Motor neuron (in vitro differentiated cells): ENCODE measurements at regions not wholly inside any gene's neighbourhood (a gene's known extent, or its start where the extent isn't known, plus 50 kb on each side); places are given as distances from the start of the nearest gene placed in this dataset.

Source experiments
- ATAC-seq, 8 experiments: fragments of 200-7000 bp; cut with Tn5 transposase; replicated peaks in 6 of 8; 2 replicates each; pipeline ENCODE4 v1.8.0; 2021; ENCODE audit warnings: mild to moderate bottlenecking in 8 of 8, moderate library complexity in 8 of 8
- H3K27ac ChIP-seq, 2 donors: fragments of 250-450 bp; sonication (Bioruptor Pico); 2 replicates each; pipeline ENCODE4 v1.9.0; 2021; ENCODE audit warnings: antibody characterized with exemption in 2 of 2, mild to moderate bottlenecking in 2 of 2, moderate library complexity in 1 of 2
- H3K4me1 ChIP-seq, 2 donors: fragments of 250-450 bp; sonication (Bioruptor Pico); replicated peaks in 1 of 2; 2 replicates each; pipeline ENCODE4 v1.6.1; 2021; ENCODE audit warnings: antibody characterized with exemption in 2 of 2, mild to moderate bottlenecking in 2 of 2, moderate library complexity in 1 of 2
- H3K4me3 ChIP-seq, 5 donors: fragments of 250-450 bp; sonication (Bioruptor Pico); 2 replicates each; pipeline ENCODE4 v1.9.0; 2021; ENCODE audit warnings: antibody characterized with exemption in 5 of 5, mild to moderate bottlenecking in 5 of 5, moderate library complexity in 4 of 5
- WGBS, 10 experiments: fragments of 450-650 bp; shearing (Covaris generic); methylation state at CpG; one replicate each; pipeline ENCODE4 v1.0.0; 2022; 5-methylcytosine and 5-hydroxymethylcytosine counted together
- in situ Hi-C, 9 experiments: fragments of 400-800 bp; cut with MboI; loops; one replicate each; pipeline ENCODE4 v1.15.0; 2021; ENCODE audit warnings: low sequenced_read_pairs in 9 of 9, low pct_unique_long_range_greater_than_20kb in 2 of 9; ENCODE audit not compliant: unreplicated experiment in 9 of 9

- no peak overlapping the region for H3K27ac ChIP-seq
- 0 to 93% (median 73%) methylated on average over 1 to 2 of the region's 2 CpGs; no CpG with 5 or more reads in 2 of the 10 experiments for WGBS, 10 experiments
- no peaks in the 10 kb centered on the region for H3K4me1 ChIP-seq
- in situ Hi-C loops = no loop called here
- no peak overlapping the region for H3K4me3 ChIP-seq
- ATAC-seq = no peak
Measured at GRCh38 chr14:61963926-61964325, 201.7 kb downstream of the SNAPC1 start.

- peak in 2 of 8 experiments; percentile 99 for ATAC-seq
- no peak overlapping the region for H3K4me3 ChIP-seq
- no peaks in the 10 kb centered on the region for H3K4me1 ChIP-seq
- H3K27ac ChIP-seq = no peak overlapping the region
- 14 to 100% (median 84%) methylated on average over 1 to 2 of the region's 2 CpGs; no CpG with 5 or more reads in 1 of the 10 experiments for WGBS, 10 experiments
- in situ Hi-C loops = no loop called here
Measured at GRCh38 chr14:61965030-61965745, 203.0 kb downstream of the SNAPC1 start.

DNA sequence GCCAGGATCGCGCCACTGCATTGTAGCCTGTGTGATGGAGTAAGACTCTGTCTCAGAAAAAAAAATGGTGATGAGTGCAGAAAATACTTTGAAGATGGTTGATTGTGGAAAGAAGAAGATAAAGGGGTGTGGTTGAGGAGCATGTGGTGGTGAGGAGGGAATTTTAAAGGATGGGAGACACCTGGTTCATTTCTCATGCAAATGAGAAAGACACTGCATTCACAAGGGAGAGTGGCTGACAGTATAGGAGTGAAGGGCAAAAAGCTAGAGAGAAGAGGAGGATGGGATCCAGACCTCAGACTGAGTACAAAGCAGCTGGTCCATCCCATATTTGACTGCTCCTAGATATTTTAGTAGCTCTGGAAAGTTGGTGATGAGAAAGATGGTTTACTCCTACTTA, 206.0 kb downstream of the SNAPC1 start:
- WGBS, 10 experiments = 89 to 100% (median 100%) methylated on average over 2 of the region's 2 CpGs; no CpG with 5 or more reads in 6 of the 10 experiments
- H3K4me3 ChIP-seq = no peak overlapping the region
- H3K27ac ChIP-seq = no peak overlapping the region
- in situ Hi-C loops = no loop called here
- peaks cover 2 to 6% of the 10 kb centered on the region in 2 donors for H3K4me1 ChIP-seq
- no peak for ATAC-seq

- in situ Hi-C loops = no loop called here
- no peak overlapping the region for H3K4me3 ChIP-seq
- H3K4me1 ChIP-seq = peaks cover 2 to 6% of the 10 kb centered on the region in 2 donors
- H3K27ac ChIP-seq = no peak overlapping the region
- 14 to 100% (median 38%) methylated on average over 1 to 3 of the region's 3 CpGs; no CpG with 5 or more reads in 2 of the 10 experiments for WGBS, 10 experiments
- ATAC-seq = peak in 2 of 8 experiments; percentile 16 to 56
Measured at GRCh38 chr14:61972711-61973110, 210.5 kb downstream of the SNAPC1 start.

DNA sequence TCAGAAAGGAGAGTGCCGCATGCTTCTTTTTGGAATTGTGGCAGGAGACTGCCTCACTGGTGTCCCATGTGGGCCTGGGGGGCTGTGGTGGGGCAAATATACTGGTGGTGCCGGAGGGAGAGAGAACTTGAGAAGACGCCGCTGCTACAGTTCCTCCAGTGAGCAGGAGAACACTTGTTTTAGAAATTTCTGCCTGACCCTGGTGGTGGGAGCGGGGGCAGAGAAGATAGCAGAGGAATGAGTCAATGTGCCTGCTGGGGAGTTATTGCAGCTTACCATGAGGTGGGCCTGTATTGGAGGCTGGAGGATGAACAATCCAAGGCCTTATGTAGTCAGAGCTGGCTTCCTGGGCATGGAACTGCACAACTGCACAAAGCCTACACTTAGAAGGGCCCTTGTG, 211.8 kb downstream of the SNAPC1 start:
- H3K27ac ChIP-seq = no peak overlapping the region
- peaks cover 2 to 6% of the 10 kb centered on the region in 2 donors for H3K4me1 ChIP-seq
- WGBS, 10 experiments = 0 to 95% (median 89%) methylated on average over 1 to 5 of the region's 5 CpGs; no CpG with 5 or more reads in 4 of the 10 experiments
- no peak overlapping the region for H3K4me3 ChIP-seq
- in situ Hi-C loops = no loop called here
- ATAC-seq = no peak

- H3K4me1 ChIP-seq = peaks cover 2 to 6% of the 10 kb centered on the region in 2 donors
- in situ Hi-C loops = no loop called here
- H3K27ac ChIP-seq = no peak overlapping the region
- no peak for ATAC-seq
- no peak overlapping the region for H3K4me3 ChIP-seq
Measured at GRCh38 chr14:61977217-61977616, 215.0 kb downstream of the SNAPC1 start.

- no peak for ATAC-seq
- Histone ChIP-seq H3K4me3 (no peak overlapping the region), H3K27ac (no peak overlapping the region), H3K4me1 (peaks cover 5 to 12% of the 10 kb centered on the region in 2 donors)
- 54 to 100% (median 94%) methylated on average over 1 to 2 of the region's 2 CpGs; no CpG with 5 or more reads in 1 of the 10 experiments for WGBS, 10 experiments
- in situ Hi-C loops = no loop called here
Measured at GRCh38 chr14:61988240-61988639, 226.0 kb downstream of the SNAPC1 start.

- Histone ChIP-seq H3K27ac (no peak overlapping the region), H3K4me1 (peaks cover 5 to 12% of the 10 kb centered on the region in 2 donors), H3K4me3 (no peak overlapping the region)
- peak in 3 of 8 experiments; percentile 32 to 48 (median 44) for ATAC-seq
- in situ Hi-C loops = no loop called here
- WGBS, 10 experiments = 10 to 96% (median 51%) methylated on average over 1 to 7 of the region's 8 CpGs; no CpG with 5 or more reads in 2 of the 10 experiments
Measured at GRCh38 chr14:61992139-61992538, 229.9 kb downstream of the SNAPC1 start.

DNA sequence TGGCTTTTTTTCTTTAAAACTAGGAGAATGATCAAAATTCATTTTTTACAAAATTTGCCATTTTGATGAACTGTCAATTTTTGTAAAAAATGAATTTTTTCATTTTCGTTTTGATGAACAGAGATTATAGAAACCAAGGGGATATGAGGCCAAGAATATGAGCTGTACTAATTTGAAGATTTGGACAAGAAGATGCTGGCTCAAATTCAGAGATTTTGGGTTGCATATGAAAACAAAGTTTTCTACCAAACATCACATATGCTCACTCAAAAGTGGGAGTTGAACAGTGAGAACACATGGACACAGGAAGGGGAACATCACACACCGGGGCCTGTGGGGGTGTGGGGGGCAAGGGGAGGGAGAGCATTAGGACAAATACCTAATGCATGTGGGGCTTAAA, 230.7 kb downstream of the SNAPC1 start:
- in situ Hi-C loops = no loop called here
- no peak overlapping the region for H3K4me3 ChIP-seq
- WGBS, 10 experiments = 0 to 80% (median 21%) methylated on average over 1 of the region's 2 CpGs; no CpG with 5 or more reads in 2 of the 10 experiments
- no peak for ATAC-seq
- peaks cover 5 to 12% of the 10 kb centered on the region in 2 donors for H3K4me1 ChIP-seq
- no peak overlapping the region for H3K27ac ChIP-seq

DNA sequence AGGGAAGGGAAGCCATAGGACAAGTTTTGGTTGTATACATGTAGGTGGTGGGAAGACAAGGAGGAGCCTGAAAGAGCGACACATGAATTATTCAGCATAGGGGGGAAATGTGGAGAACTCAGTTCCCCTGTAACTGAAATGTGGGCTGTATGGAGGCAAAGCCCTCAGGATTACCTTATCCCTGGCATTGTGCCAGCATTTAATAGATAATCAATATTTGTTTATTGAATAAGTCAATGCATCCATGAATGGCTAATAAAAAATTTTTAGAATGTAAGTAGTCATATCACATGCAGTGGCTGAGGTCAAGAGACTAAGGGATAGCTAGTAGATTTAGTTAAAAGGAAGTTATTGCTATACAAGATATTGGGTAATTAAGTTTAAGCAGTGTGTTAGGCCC, 232.4 kb downstream of the SNAPC1 start:
- in situ Hi-C loops = no loop called here
- 60 to 100% (median 100%) methylated on average over 1 of the region's 1 CpG; no CpG with 5 or more reads in 4 of the 10 experiments for WGBS, 10 experiments
- Histone ChIP-seq H3K27ac (no peak overlapping the region), H3K4me1 (peaks cover 5 to 12% of the 10 kb centered on the region in 2 donors), H3K4me3 (no peak overlapping the region)
- no peak for ATAC-seq

DNA sequence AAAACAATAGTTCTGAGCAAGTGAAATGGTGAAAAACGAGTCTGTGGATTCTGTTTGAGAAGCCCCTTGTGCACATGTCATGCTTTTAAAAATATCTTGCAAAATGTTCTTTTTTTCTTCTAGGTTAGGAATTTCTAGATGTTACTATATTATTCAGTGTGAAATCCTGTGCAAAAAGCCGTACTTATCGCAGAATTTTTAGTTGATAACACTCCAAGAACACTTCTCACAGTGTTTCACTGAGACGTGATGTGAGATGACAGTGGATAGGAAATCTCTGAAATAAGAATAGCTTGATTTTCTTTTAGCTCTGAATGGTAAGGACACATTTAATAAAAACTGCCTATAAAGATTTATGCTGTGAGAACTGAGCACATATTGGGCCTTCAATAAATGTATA, 234.5 kb downstream of the SNAPC1 start:
- no peak overlapping the region for H3K27ac ChIP-seq
- WGBS, 10 experiments = 16 to 94% (median 69%) methylated on average over 1 to 4 of the region's 4 CpGs; no CpG with 5 or more reads in 1 of the 10 experiments
- H3K4me3 ChIP-seq = no peak overlapping the region
- in situ Hi-C loops = no loop called here
- H3K4me1 ChIP-seq = peaks cover 0 to 7% of the 10 kb centered on the region in 2 donors
- no peak for ATAC-seq

- no peak for ATAC-seq
- no peak overlapping the region for H3K27ac ChIP-seq
- no peak overlapping the region for H3K4me3 ChIP-seq
- in situ Hi-C loops = no loop called here
- peaks cover 0 to 4% of the 10 kb centered on the region in 2 donors for H3K4me1 ChIP-seq
Measured at GRCh38 chr14:61997161-61997560, 234.9 kb downstream of the SNAPC1 start.

- Histone ChIP-seq H3K4me3 (no peak overlapping the region), H3K27ac (no peak overlapping the region), H3K4me1 (peaks cover 11 to 17% of the 10 kb centered on the region in 2 donors)
- WGBS, 10 experiments = 0 to 100% (median 95%) methylated on average over 1 to 2 of the region's 2 CpGs; no CpG with 5 or more reads in 2 of the 10 experiments
- in situ Hi-C loops = no loop called here
- ATAC-seq = no peak
Measured at GRCh38 chr14:62001963-62002362, 239.7 kb downstream of the SNAPC1 start.

DNA sequence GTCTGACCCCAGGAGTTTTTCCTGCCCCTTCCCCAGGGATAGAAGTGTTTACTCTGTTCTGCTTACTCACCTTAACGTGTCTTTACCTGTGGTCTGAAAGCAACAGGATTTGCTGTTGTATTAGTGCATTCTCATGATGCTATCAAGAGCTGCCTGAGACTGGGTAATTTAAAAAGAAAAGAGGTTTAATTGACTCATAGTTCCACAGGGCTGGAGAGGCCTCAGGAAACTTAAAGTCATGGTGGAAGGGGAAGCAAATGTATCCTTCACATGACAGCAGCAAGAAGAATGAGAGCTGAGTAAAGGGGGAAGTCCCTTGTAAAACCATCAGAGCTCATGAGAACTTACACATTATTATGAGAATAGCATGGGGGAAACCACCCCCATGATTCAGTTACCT, 240.4 kb downstream of the SNAPC1 start:
- WGBS, 10 experiments = 0 to 100% (median 83%) methylated on average over 1 of the region's 1 CpG; no CpG with 5 or more reads in 5 of the 10 experiments
- in situ Hi-C loops = no loop called here
- peak in 1 of 8 experiments; percentile 53 for ATAC-seq
- Histone ChIP-seq H3K4me3 (no peak overlapping the region), H3K4me1 (peaks cover 11 to 18% of the 10 kb centered on the region in 2 donors), H3K27ac (no peak overlapping the region)
